ENCODE measurements at regions not wholly inside any gene's neighbourhood (a gene's known extent, or its start where the extent isn't known, plus 50 kb on each side); places are given as distances from the start of the nearest gene placed in this dataset.
A peak's percentile ranks its signal among the peaks of the same experiment; 100 is the strongest.

DNA sequence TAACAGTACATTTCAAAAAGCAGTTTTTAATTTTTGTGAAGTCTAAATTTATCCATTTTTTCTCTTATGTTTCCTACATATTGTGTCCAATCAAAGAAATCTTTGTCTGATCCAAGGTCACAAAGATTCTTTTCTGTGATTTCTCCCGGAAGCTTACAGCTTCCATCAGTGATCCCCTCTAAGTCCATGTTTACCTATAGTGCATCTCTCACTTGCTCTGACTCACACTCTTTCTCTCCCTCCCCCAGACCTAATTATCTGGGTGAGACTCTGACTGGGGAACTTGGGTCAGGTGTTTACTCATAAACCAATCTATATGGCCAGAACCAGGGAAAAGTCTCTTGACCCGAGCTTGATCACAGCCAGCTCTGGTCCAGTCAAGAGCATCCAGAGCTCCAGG, 224.4 kb downstream of the SPTSSA start:
- no peak for DNase-seq

GRCh38 chr14:34237081-34237480, 225.0 kb downstream of the SPTSSA start:
- DNase-seq = no peak

- DNase-seq = no peak
Observed at GRCh38 chr14:34235643-34236300, 226.3 kb downstream of the SPTSSA start.

DNA sequence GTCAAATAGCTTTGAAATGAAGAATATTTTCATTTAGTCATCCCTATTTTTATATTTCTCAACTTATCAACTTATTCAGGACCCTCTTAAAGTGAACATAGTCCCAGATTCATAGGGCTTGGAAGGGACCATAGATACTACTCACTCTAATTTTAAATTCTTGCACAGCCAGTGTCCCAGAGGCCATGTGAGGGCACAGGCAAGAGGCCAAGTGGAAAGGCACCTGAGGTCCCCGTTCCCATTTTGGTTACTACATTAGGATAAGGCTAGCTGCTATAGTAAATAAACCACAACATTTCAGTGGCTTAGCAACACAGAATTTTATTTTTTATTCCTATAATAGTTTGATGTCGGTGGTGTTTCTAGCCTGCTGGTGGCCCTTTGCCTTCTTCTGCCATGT, 227.8 kb downstream of the SPTSSA start:
- no peak for DNase-seq

- DNase-seq = no peak
Observed at GRCh38 chr14:34233619-34234018, 228.4 kb downstream of the SPTSSA start.

DNA sequence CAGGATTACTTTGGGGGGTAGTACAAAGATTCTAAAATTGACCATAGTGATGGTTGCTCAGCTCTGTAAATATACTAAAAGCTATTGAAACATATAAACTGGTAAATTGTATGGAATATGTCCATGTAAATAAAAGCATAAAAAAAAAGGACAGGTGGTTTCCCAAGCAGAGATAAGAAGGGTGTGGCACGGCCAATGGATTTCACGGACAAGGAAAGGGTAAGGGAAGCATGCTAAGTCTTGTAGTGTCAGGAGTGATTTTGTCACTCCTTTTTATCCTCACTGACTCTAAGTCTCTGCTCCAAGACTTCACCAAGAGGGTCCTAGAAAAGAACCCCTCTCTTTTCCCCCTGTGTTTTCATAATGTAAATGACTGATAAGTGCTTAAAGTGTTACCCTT, 229.2 kb downstream of the SPTSSA start:
- no peak for DNase-seq

DNA sequence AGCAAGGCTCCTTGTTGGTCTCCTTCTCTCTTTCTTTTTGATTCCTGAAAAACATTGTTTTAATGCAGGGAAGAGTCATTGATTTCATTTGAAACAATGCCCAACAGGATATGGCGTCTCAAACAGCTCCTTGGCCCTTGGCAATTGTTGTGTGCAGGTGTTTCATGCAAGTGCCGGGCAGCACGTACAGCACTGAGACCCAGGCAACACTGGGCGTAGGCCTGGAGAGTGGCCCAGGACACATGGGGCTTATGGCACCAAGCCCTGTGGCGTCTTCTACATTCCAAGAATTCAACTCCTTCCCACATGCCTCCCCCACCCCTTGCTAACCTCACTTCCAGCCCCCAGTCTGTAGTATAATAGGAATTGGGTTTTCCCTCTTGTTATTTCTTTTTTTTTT, 230.4 kb downstream of the SPTSSA start:
- DNase-seq = no peak

DNA sequence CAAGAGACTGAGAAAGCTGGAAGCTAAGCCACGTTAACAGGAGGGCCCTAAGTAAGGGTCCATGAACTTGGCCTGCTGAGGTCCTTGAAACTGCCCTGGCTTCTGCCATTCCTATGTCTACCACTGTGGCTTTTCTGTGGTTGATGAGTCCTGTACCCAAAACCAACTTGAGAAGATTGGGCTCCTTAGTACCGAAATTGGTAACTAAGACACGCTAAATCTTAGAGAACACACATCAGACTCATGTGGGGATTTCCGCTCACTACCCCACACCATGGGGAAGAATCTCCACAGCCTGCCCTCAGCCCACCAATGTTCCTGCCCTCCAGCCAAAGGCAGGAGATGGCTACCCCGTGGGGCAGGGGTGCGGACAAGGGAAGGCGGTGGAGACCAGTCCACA, 232.9 kb downstream of the SPTSSA start:
- no peak for DNase-seq

GRCh38 chr14:34228650-34228976, 233.4 kb downstream of the SPTSSA start:
- no peak for DNase-seq

DNA sequence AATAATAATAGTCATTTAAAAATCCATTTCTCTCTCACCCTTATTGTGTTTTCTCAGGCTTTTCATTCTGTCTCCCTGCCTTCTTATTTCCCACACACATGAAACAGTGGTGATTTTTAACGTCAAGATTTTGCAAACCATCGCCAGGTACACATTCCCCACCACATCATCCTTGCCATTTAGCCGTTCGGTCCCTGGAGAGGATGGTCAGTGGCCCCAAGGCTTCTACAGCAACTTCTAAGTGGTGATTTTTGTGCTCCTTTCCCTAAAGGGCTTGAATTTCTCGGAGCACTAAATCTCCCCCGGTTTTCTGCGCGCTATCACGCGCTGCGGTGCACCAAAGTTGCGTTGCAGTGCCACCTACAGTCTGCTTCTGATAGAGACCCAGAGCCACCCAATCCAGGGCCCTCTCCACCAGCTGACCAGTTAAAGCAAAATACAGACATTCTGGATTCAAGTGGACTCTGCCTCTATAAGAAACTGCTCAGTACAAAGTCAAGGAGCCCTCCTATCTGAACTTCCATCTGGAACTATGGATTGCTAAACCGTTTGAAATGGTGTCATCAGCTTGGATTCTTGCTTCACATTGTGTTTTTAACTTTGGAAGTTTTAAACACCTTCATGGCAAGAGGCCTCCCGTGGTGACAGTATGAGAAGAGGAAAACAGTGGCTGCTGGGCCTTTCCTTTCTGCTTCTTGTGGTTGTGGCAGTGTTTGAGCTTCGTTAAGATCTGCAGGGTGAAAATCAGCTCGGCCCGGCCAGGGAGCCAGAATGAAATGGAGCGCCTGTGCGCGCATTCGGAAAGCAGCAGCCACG, 234.0 kb downstream of the SPTSSA start:
- DNase-seq = peak; percentile 5

- DNase-seq = no peak
Observed at GRCh38 chr14:34224221-34224620, 237.8 kb downstream of the SPTSSA start.

DNA sequence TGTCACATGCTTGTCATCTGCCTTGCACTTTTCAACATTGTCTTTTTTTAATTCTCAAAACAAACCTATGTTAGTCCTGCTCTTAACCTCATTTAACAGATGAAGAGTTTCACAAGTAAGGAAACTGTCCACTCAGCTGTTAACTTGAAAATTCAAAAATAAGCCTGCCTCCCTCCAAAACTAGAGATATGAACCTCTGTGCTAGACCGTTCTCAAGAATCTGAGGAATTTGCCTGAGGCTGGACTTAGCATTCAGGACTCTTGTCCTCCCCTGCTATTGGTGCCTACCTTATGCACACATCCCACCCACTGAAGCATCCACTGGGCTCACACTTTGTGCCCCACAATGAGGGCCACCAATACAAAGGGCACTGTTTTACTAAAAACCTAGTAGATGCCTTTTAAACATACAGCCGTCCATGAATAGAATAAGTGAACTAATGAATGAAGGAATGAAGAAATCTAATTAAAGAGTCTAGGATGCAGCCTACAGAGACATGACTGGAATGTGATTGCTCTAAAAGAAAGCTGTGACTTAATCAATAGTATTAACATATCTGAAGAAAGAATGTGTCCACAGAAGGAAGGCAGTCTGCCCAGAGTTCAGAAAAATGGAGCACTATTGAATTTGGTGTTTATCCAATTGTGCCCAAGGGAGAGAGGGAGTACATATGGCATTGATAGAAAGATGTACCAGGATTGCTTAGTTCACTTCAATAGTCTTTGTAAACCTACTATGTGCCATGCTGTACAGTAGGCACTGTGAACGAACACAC, 238.5 kb downstream of the SPTSSA start:
- DNase-seq = no peak

- DNase-seq = no peak
Observed at GRCh38 chr14:34222867-34223266, 239.2 kb downstream of the SPTSSA start.

GRCh38 chr14:34222122-34222521, 239.9 kb downstream of the SPTSSA start:
- no peak for DNase-seq

- no peak for DNase-seq
Observed at GRCh38 chr14:34220921-34221320, 241.1 kb downstream of the SPTSSA start.

- DNase-seq = no peak
Observed at GRCh38 chr14:34220378-34220706, 241.7 kb downstream of the SPTSSA start.

- DNase-seq = no peak
Observed at GRCh38 chr14:34219661-34220377, 242.2 kb downstream of the SPTSSA start.

GRCh38 chr14:34218881-34219280, 243.2 kb downstream of the SPTSSA start:
- no peak for DNase-seq

DNA sequence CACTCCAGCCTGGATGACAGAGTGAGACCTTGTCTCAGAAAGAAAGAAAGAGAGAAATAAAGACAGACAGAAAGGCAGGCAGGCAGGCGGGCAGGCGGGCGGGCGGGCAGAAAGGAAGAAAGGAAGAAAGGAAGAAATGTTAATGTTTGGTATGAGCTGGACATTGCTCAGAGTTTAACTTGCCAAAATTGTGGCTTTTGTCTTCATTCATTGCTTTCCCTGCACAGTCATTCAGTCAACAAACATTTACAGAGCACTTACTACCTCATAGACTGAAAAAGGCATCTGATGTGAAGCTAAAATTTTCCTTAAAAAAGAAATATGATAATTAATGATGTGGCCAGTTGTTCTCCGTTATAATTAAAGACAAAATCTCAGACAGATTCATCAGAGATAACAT, 247.1 kb downstream of the SPTSSA start:
- no peak for DNase-seq

GRCh38 chr14:34213332-34213731, 248.7 kb downstream of the SPTSSA start:
- DNase-seq = no peak

DNA sequence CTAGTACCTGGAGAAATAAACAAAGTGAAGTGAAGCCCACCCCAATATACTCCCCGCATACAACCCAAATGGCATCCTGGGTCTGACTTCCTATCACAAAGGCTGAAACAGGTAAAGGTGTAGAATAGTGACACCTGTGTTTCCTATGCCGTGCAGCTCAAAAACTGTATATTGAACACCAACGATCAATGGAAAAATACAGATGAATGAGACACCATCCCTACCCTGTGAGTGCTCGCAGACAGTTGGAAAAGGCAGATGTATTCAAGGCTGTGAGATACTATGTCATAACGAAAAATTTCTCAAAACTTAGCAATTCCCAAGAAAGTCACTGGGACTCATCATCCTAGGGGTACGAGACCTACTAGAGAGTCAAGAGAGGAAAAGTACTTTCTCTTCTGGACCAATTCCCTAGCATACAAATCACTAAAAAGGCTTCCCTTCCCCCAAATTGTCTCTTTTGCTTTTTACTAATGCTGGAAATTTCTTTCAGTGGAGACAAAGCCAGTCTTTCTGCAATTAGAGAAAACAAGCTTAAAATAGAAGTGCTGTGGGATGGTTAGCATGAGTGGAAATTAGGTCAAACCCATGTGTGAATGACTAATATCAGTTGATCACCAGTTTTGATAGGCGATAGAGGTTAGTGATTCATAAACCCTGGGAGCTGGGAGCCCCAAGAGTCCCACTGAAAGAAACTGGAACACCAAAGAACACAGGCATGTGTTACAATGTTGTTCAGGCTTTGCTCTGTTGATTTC, 249.7 kb downstream of the SPTSSA start:
- no peak for DNase-seq

DNA sequence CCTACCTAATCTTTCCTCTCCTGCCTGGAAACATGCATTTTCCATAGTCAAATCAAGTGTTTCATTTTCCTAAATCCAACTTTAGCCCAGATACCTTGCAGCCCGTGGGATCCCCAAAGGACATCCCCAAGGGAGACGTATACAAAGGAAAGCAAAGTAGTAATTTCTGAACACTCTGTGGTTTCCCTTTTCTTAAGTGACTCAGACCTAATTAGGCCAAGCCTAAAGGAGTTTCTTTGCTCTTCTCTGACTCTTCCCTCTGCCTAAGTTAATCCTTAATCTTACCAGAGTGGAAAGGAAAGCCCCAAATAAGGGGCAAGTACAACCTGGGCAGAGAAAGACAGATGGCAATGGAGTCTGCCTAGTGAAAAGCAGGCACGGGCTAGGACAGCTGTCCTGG, 250.3 kb downstream of the SPTSSA start:
- no peak for DNase-seq

GRCh38 chr14:34208532-34208931, 253.5 kb downstream of the SPTSSA start:
- no peak for DNase-seq

Measured in CD4-positive, alpha-beta T cell treated with Interferon gamma for 1 hour (primary cell).